Upper lobe of right lung (tissue), 1 donor: ENCODE measurements at regions not wholly inside any gene's neighbourhood (a gene's known extent, or its start where the extent isn't known, plus 50 kb on each side); places are given as distances from the start of the nearest gene placed in this dataset.

Experiments used
- ATAC-seq: fragments of 200-7000 bp; cut with Tn5 transposase; one replicate; pipeline ENCODE4 v1.9.1; 2020; ENCODE audit warnings: mild to moderate bottlenecking, moderate library complexity
- DNase-seq: peaks from one replicate; pipeline ENCODE4 v3.0.0-alpha.2; 2020
- H3K27ac ChIP-seq: fragments of 200-600 bp; one replicate; pipeline ENCODE4 v1.8.0; 2022
- H3K27me3 ChIP-seq: fragments of 200-600 bp; one replicate; pipeline ENCODE4 v1.8.0; 2022; ENCODE audit warnings: mild to moderate bottlenecking
- H3K36me3 ChIP-seq: fragments of 200-600 bp; one replicate; pipeline ENCODE4 v1.8.0; 2022
- H3K4me1 ChIP-seq: fragments of 200-600 bp; one replicate; pipeline ENCODE4 v1.8.0; 2022
- H3K4me3 ChIP-seq: fragments of 200-600 bp; one replicate; pipeline ENCODE4 v1.8.0; 2022; ENCODE audit warnings: mild to moderate bottlenecking
- H3K9me3 ChIP-seq: fragments of 200-600 bp; one replicate; pipeline ENCODE4 v1.8.0; 2022
- intact Hi-C: fragments of 100-400 bp; cut with DNase I; formaldehyde crosslinking; loops from one replicate; pipeline ENCODE4 v1.11.0; 2022
- TF ChIP-seq, protein P1 (sequence below): fragments of 200-600 bp; IDR thresholded peaks from one replicate; pipeline ENCODE4 v1.8.0; 2022; ENCODE audit warnings: antibody characterized with exemption
- donor health status: DM: no; HTN: yes; CAD: no; lungs with severe emphysema.

DNA sequence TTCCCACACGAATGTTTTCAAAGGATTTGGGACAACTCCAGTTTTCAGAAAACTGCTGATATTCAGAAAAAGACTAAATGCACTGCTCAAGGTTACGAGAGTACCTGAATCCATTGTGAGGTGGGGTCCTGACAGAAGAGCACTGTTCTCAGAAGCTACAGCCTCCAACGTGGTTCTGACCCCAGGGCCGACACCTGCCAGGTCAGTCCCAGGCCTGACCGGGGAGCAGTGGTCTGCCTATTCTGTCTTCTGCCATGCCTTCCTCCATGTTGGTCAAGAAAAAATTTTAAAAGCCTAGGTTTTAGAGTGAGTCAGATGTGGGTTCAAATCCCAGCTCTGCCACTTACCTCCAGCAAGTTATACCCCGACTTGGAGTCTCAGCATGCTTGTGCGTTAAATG lies 212.3 kb downstream of the BCL11A start:
- no peak overlapping the region for H3K4me3 ChIP-seq
- ATAC-seq (no peak), DNase-seq (no peak)
- no peaks in the 10 kb centered on the region for H3K27me3 ChIP-seq
- no peaks in the 10 kb centered on the region for H3K36me3 ChIP-seq
- TF ChIP-seq, protein P1, sequence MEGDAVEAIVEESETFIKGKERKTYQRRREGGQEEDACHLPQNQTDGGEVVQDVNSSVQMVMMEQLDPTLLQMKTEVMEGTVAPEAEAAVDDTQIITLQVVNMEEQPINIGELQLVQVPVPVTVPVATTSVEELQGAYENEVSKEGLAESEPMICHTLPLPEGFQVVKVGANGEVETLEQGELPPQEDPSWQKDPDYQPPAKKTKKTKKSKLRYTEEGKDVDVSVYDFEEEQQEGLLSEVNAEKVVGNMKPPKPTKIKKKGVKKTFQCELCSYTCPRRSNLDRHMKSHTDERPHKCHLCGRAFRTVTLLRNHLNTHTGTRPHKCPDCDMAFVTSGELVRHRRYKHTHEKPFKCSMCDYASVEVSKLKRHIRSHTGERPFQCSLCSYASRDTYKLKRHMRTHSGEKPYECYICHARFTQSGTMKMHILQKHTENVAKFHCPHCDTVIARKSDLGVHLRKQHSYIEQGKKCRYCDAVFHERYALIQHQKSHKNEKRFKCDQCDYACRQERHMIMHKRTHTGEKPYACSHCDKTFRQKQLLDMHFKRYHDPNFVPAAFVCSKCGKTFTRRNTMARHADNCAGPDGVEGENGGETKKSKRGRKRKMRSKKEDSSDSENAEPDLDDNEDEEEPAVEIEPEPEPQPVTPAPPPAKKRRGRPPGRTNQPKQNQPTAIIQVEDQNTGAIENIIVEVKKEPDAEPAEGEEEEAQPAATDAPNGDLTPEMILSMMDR, result no peak
- no peak overlapping the region for H3K27ac ChIP-seq
- H3K4me1 ChIP-seq, result no peaks in the 10 kb centered on the region
- H3K9me3 ChIP-seq, result no peaks in the 10 kb centered on the region
- intact Hi-C loops, result no loop called here

DNA sequence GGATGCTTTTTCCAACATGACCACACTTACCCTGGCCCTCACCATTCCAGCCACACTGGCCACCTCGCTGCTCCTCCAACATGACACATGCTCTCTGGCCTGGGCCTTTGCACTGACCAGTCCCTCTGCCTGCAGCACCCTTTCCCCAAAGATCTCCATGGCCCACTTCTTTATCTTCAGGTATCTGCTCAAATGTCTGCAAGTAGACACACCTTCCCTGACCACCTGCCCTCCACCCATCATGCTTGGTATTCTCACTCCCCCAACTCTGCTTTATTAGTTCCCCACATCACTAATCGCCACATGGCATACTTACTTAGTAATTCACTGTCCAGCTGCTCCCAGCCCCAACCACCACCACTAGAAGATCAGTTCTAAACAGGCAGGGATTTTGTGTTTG lies 214.2 kb downstream of the BCL11A start:
- no peak overlapping the region for H3K27ac ChIP-seq
- DNase-seq, result no peak
- intact Hi-C loops, result no loop called here
- no peak for ATAC-seq
- no peaks in the 10 kb centered on the region for H3K9me3 ChIP-seq
- no peaks in the 10 kb centered on the region for H3K36me3 ChIP-seq
- no peak overlapping the region for H3K4me3 ChIP-seq
- TF ChIP-seq, protein P1, result no peak
- H3K4me1 ChIP-seq, result no peaks in the 10 kb centered on the region
- no peaks in the 10 kb centered on the region for H3K27me3 ChIP-seq

DNA sequence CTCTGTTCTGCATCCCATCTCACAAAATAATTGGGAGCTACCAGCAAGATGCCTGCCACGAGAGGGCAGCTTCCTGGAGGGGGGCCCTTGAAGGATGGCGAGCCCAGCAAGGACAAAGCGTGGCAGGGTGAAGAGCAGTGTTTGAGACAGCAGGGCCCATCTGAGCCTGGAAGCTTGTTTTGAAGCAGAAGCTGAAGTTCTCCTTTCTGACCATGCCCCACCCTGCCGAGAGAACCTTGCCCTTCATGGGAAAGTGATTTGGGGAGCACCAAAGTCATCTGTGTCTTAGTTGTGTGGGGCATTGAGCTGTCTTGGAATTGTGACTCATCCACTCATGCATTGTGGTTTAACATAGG lies 216.3 kb downstream of the BCL11A start:
- Histone ChIP-seq H3K27ac (no peak overlapping the region), H3K36me3 (no peaks in the 10 kb centered on the region), H3K4me3 (no peak overlapping the region), H3K4me1 (no peaks in the 10 kb centered on the region), H3K9me3 (no peaks in the 10 kb centered on the region), H3K27me3 (no peaks in the 10 kb centered on the region)
- intact Hi-C loops, result no loop called here
- DNase-seq (peak; percentile 61), ATAC-seq (peak; percentile 69)
- TF ChIP-seq, protein P1, result no peak

DNA sequence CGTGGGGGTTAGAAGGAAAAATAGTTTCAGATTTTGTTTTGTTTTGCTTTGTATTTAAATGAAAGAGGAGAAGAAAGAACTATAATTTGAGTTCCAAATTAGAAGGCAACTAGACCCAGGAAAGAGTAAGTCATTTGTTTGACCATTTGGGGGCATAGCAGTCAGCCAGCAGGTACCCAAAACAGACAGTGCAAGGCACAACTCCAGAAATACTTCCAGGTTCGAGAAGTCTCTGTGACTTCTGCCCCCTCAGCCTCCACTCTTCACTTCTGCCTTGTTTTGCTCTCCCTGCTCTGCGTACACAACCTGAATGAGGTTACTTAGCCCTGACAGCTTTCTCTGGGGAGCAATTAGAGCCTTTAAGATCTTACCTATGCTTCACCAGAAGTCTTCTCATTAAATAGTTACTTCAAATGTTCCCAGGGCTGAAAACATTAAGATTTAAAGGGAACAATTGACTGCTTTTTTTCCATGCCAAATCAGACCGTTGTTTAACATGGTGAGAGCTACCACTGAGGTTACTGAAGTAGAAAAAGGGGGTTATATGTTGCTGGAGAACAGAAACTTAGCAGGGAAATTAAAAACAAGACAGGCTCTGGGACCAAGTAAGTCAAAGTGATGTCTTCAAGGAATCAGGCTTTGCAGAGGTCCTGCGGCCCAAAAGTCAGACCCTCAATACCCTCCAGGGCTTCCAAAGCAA lies 216.9 kb downstream of the BCL11A start:
- intact Hi-C loops, result no loop called here
- Histone ChIP-seq H3K27ac (no peak overlapping the region), H3K4me3 (no peak overlapping the region), H3K27me3 (no peaks in the 10 kb centered on the region), H3K36me3 (no peaks in the 10 kb centered on the region), H3K4me1 (no peaks in the 10 kb centered on the region), H3K9me3 (no peaks in the 10 kb centered on the region)
- TF ChIP-seq, protein P1, result no peak
- no peak for DNase-seq
- ATAC-seq, result no peak

DNA sequence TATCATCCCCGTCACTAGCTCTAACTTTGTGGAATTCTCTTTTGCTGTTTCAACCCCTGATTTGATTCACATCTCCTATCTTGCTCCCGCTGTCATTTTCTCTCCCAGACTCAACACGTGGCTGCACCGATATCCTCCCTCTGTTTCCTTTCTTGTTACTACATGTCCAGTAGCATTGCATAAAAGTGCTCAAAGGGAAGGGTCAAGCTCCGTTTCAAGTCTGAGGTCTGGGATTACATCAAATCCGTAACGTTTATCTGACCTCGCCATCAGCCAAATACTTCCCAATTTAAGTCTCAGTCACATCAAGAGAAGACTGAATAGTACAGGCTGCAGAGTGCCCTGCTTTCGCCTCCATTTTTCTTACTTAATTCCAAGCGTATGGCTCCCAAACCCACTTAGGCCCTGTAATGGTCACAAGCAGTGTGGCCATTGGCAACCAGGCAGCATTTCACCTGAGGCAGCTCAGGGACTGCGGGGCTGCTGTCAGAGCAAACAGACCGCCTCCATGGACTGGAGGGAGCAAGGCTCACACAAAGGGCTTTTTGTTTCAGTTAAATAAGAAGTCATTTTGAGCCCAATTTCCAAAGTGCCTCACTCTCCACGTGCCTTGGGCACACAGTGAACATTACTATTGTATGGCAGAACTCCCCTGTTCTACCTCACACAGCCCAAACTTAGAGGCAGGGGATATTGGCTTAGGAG lies 217.8 kb downstream of the BCL11A start:
- intact Hi-C loops, result no loop called here
- TF ChIP-seq, protein P1, result no peak

More for the DNA sequence above, 217.8 kb downstream of the BCL11A start:
- DNase-seq (no peak), ATAC-seq (peak; percentile 73)
- Histone ChIP-seq H3K27ac (no peak overlapping the region), H3K4me1 (no peaks in the 10 kb centered on the region), H3K4me3 (no peak overlapping the region), H3K36me3 (no peaks in the 10 kb centered on the region), H3K9me3 (no peaks in the 10 kb centered on the region), H3K27me3 (no peaks in the 10 kb centered on the region)
